Neural cell (in vitro differentiated cells): ENCODE measurements at regions not wholly inside any gene's neighbourhood (a gene's known extent, or its start where the extent isn't known, plus 50 kb on each side); places are given as distances from the start of the nearest gene placed in this dataset.

Source experiments
- EP300 ChIP-seq: fragments of 450-650 bp; conservative IDR thresholded peaks from 2 replicates; pipeline ENCODE4 v1.6.1; 2014; ENCODE audit warnings: antibody characterized with exemption, mild to moderate bottlenecking, moderate library complexity; ENCODE audit not compliant: poor library complexity, severe bottlenecking
- EZH2 ChIP-seq: fragments of 200-600, 300-800 bp; shearing (Covaris generic), sonication (generic); IDR thresholded peaks from 2 replicates; pipeline ENCODE4 v1.6.1; 2014; ENCODE audit warnings: antibody characterized with exemption, low read length, borderline replicate concordance, mild to moderate bottlenecking; ENCODE audit not compliant: insufficient read depth, poor library complexity, severe bottlenecking
- TF ChIP-seq, protein P1 (sequence below): fragments of 450-650 bp; IDR thresholded peaks from 2 replicates; pipeline ENCODE4 v1.5.1; 2014; ENCODE audit warnings: antibody characterized with exemption, mild to moderate bottlenecking, moderate library complexity; ENCODE audit not compliant: poor library complexity, severe bottlenecking

DNA sequence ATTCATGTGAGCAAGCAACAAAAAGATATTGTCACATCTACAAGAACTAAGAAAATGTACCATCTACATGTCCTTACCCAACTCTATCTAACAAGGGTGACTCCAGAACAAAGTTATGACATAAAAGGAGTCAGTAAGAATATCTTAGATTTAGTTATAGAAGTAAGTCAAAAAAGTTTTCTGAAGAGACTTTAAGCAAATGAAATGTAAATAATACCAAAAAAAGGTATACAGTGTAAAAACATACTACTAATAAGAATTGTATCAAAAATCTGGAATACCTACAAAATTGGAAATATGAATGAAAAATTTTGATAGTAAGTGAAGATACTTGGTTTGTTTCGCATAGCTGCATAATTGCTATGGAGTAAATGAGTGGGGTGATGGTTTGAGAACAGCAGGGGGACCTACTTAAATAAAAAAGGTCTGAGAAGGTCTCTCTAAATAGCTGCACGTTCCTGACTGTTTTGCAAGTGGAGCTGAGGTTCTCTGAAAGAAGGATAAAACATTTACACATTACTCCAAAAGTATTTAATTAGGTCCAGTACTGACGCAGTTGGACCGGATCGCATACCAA, 51.0 kb upstream of the ENPP6 start:
- TF ChIP-seq, protein P1, sequence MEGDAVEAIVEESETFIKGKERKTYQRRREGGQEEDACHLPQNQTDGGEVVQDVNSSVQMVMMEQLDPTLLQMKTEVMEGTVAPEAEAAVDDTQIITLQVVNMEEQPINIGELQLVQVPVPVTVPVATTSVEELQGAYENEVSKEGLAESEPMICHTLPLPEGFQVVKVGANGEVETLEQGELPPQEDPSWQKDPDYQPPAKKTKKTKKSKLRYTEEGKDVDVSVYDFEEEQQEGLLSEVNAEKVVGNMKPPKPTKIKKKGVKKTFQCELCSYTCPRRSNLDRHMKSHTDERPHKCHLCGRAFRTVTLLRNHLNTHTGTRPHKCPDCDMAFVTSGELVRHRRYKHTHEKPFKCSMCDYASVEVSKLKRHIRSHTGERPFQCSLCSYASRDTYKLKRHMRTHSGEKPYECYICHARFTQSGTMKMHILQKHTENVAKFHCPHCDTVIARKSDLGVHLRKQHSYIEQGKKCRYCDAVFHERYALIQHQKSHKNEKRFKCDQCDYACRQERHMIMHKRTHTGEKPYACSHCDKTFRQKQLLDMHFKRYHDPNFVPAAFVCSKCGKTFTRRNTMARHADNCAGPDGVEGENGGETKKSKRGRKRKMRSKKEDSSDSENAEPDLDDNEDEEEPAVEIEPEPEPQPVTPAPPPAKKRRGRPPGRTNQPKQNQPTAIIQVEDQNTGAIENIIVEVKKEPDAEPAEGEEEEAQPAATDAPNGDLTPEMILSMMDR: no peak
- TF ChIP-seq EZH2 (no peak), EP300 (no peak)
